Tibial nerve (tissue), 4 donors: ENCODE measurements at regions not wholly inside any gene's neighbourhood (a gene's known extent, or its start where the extent isn't known, plus 50 kb on each side); places are given as distances from the start of the nearest gene placed in this dataset.

ENCODE experiments used
- DNase-seq, 2 donors: peaks; one replicate each; pipeline ENCODE4 v3.0.0-alpha.2; 2019; ENCODE audit warnings: low spot score in 2 of 2
- H3K27ac ChIP-seq, 4 donors: fragments of 200-600 bp; sonication (generic) in 3 of 4; one replicate each; pipeline ENCODE4 v1.5.1; 2017 to 2019; ENCODE audit warnings: mild to moderate bottlenecking in 1 of 4
- H3K27me3 ChIP-seq, 2 donors: fragments of 200-600 bp; sonication (generic) in 1 of 2; one replicate each; pipeline versions ENCODE4 v1.5.1 to v1.6.0; 2017 to 2019
- H3K36me3 ChIP-seq, 3 donors: fragments of 200-600 bp; sonication (generic); one replicate each; pipeline ENCODE4 v1.5.1; 2018 to 2019
- H3K4me1 ChIP-seq, 4 donors: fragments of 200-600 bp; sonication (generic) in 3 of 4; one replicate each; pipeline ENCODE4 v1.5.1; 2017 to 2019
- H3K4me3 ChIP-seq, 4 donors: fragments of 200-600 bp; sonication (generic) in 3 of 4; one replicate each; pipeline ENCODE4 v1.5.1; 2017 to 2019; ENCODE audit warnings: mild to moderate bottlenecking in 1 of 4, moderate library complexity in 1 of 4
- H3K9me3 ChIP-seq, 4 donors: fragments of 200-600 bp; sonication (generic) in 3 of 4; one replicate each; pipeline ENCODE4 v1.5.1; 2017 to 2019
- EP300 ChIP-seq, 2 donors: sonication (generic); formaldehyde crosslinking; IDR thresholded peaks; one replicate each; pipeline ENCODE4 v1.6.1; 2017; ENCODE audit warnings: antibody characterized with exemption in 2 of 2, mild to moderate bottlenecking in 1 of 2
- POLR2A ChIP-seq, 2 donors: fragments of 450-650 bp; IDR thresholded peaks; one replicate each; pipeline ENCODE4 v1.6.1; 2017; ENCODE audit warnings: antibody characterized with exemption in 2 of 2, mild to moderate bottlenecking in 2 of 2, moderate library complexity in 2 of 2
- WGBS, 2 donors: methylation state at CpG; one replicate each; pipeline ENCODE4 v1.1.5; 2018; 5-methylcytosine and 5-hydroxymethylcytosine counted together
- TF ChIP-seq, protein P1 (sequence below), 5 experiments: fragments of 200-600 bp in 3 of 5; fragments of 450-650 bp in 2 of 5; sonication (generic) in 3 of 5; IDR thresholded peaks; one replicate each; pipeline ENCODE4 v1.5.1; 2016 to 2019; ENCODE audit warnings: antibody characterized with exemption in 5 of 5, mild to moderate bottlenecking in 3 of 5, moderate library complexity in 2 of 5

DNA sequence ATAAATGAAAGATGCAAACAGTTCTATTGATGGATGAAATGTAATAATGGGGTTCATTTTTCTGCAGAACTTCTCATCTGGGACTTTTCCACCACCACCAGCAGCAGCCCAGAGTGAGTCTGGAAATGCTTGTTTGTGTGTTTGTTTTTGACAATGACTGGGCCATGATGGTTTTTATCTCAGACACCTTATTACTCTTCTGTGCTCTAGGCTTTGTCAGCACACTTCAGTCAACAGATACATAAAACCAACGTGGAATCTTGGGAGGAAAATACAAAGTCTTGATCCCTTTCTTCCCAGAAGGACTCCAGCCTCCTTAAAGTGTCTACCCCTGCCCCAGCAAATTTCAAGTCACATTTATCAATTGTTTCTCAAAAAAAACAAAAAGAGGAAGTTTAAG lies 134.0 kb downstream of the MREG start:
- TF ChIP-seq POLR2A (IDR thresholded peaks at IDR 0.05) (no peak), EP300 (IDR thresholded peaks at IDR 0.05) (no peak)
- TF ChIP-seq, protein P1, sequence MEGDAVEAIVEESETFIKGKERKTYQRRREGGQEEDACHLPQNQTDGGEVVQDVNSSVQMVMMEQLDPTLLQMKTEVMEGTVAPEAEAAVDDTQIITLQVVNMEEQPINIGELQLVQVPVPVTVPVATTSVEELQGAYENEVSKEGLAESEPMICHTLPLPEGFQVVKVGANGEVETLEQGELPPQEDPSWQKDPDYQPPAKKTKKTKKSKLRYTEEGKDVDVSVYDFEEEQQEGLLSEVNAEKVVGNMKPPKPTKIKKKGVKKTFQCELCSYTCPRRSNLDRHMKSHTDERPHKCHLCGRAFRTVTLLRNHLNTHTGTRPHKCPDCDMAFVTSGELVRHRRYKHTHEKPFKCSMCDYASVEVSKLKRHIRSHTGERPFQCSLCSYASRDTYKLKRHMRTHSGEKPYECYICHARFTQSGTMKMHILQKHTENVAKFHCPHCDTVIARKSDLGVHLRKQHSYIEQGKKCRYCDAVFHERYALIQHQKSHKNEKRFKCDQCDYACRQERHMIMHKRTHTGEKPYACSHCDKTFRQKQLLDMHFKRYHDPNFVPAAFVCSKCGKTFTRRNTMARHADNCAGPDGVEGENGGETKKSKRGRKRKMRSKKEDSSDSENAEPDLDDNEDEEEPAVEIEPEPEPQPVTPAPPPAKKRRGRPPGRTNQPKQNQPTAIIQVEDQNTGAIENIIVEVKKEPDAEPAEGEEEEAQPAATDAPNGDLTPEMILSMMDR (IDR thresholded peaks at IDR 0.05) = no peak
- H3K9me3 ChIP-seq = no peaks in the 10 kb centered on the region
- no peaks in the 10 kb centered on the region for H3K36me3 ChIP-seq
- H3K27me3 ChIP-seq = no peaks in the 10 kb centered on the region
- no peak overlapping the region for H3K4me3 ChIP-seq
- peaks cover 0 to 18% (median 2%) of the 10 kb centered on the region in 4 donors for H3K4me1 ChIP-seq
- no peak for DNase-seq
- 76 to 85% methylated on average over 1 of the region's 1 CpG for WGBS, 2 donors
- H3K27ac ChIP-seq = no peak overlapping the region

DNA sequence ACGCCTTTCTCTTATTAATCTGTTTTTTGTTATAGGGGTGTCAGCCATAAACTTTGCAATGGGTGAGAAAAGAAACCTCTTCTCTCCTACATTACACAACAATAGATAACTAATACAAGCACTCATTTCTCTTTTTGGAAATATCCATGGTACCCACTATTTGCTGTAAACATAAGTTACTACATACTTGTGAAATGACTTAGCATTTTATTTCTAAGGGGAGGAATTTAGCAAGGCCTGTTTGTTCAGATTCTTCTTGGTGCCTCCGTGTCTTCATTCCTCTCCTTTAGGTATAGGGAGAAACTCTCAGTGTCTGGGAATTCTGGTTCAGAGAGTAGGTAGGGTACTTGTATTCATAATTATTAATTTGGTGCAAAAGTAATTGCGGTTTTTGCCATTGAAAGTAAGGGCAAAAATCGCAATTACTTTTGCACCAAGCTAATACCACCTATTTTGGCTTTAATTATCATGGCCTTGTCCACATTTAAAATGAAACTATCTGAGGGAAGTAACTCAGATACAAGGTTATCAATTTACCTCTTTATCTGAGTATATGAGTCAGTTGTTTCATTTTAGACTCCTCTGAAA lies 134.8 kb downstream of the MREG start:
- no peaks in the 10 kb centered on the region for H3K27me3 ChIP-seq
- H3K27ac ChIP-seq = no peak overlapping the region
- 93 to 94% methylated on average over 4 of the region's 4 CpGs for WGBS, 2 donors
- H3K36me3 ChIP-seq = no peaks in the 10 kb centered on the region
- H3K9me3 ChIP-seq = no peaks in the 10 kb centered on the region
- TF ChIP-seq POLR2A (IDR thresholded peaks at IDR 0.05) (no peak), EP300 (IDR thresholded peaks at IDR 0.05) (no peak)
- H3K4me3 ChIP-seq = no peak overlapping the region
- peaks cover 0 to 13% (median 0%) of the 10 kb centered on the region in 4 donors for H3K4me1 ChIP-seq
- DNase-seq = no peak

- H3K4me1 ChIP-seq = peaks cover 0 to 13% (median 0%) of the 10 kb centered on the region in 4 donors
- H3K9me3 ChIP-seq = no peaks in the 10 kb centered on the region
- 96 to 98% methylated on average over 1 of the region's 1 CpG for WGBS, 2 donors
- no peak overlapping the region for H3K4me3 ChIP-seq
- no peaks in the 10 kb centered on the region for H3K27me3 ChIP-seq
- no peaks in the 10 kb centered on the region for H3K36me3 ChIP-seq
- TF ChIP-seq POLR2A (IDR thresholded peaks at IDR 0.05) = no peak
- TF ChIP-seq, protein P1 (IDR thresholded peaks at IDR 0.05) = no peak
- TF ChIP-seq EP300 (IDR thresholded peaks at IDR 0.05) = no peak
- no peak overlapping the region for H3K27ac ChIP-seq
- DNase-seq = no peak
Measured at GRCh38 chr2:215876937-215877238, 136.5 kb downstream of the MREG start.

- DNase-seq = no peak
- Histone ChIP-seq H3K36me3 (no peaks in the 10 kb centered on the region), H3K4me1 (peaks cover 0 to 9% (median 0%) of the 10 kb centered on the region in 4 donors), H3K27me3 (no peaks in the 10 kb centered on the region), H3K27ac (no peak overlapping the region), H3K9me3 (no peaks in the 10 kb centered on the region), H3K4me3 (no peak overlapping the region)
- TF ChIP-seq, protein P1 (IDR thresholded peaks at IDR 0.05) = no peak
- TF ChIP-seq POLR2A (IDR thresholded peaks at IDR 0.05) (no peak), EP300 (IDR thresholded peaks at IDR 0.05) (no peak)
- WGBS, 2 donors = 73 to 82% methylated on average over 3 of the region's 3 CpGs
Measured at GRCh38 chr2:215876139-215876936, 137.0 kb downstream of the MREG start.

DNA sequence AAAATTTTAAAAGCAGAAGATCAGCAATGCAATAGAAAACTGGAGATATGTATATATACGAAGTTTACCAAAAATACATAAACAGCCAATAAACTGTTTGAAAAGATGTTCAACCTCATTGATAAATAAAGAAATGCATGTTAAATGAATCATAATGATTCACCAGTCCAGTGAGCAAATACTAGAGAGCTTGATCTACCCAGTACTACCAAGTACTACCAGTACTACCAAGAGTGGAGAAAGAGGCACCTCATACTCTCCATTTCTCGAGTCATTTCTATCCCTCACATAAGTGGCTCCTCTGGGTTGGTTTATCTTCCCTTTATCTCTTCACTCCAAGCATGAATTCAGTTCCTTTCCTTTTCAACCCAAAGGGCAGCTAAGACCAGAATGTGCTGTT lies 138.9 kb downstream of the MREG start:
- Histone ChIP-seq H3K27me3 (no peaks in the 10 kb centered on the region), H3K4me1 (peaks cover 0 to 9% (median 0%) of the 10 kb centered on the region in 4 donors), H3K9me3 (no peaks in the 10 kb centered on the region), H3K4me3 (no peak overlapping the region), H3K36me3 (no peaks in the 10 kb centered on the region), H3K27ac (no peak overlapping the region)
- 93 to 98% methylated on average over 2 of the region's 2 CpGs for WGBS, 2 donors
- no peak for DNase-seq
- TF ChIP-seq, protein P1 (IDR thresholded peaks at IDR 0.05) = no peak
- no peak for TF ChIP-seq EP300 (IDR thresholded peaks at IDR 0.05)
- TF ChIP-seq POLR2A (IDR thresholded peaks at IDR 0.05) = no peak
